GM23338 (cell line): ENCODE measurements at regions not wholly inside any gene's neighbourhood (a gene's known extent, or its start where the extent isn't known, plus 50 kb on each side); places are given as distances from the start of the nearest gene placed in this dataset.

Experiments
- CREB1 ChIP-seq: fragments of 250-450 bp; sonication (Bioruptor Pico); IDR thresholded peaks from 2 replicates; pipeline ENCODE4 v1.5.0; 2020; ENCODE audit warnings: low read depth, mild to moderate bottlenecking, moderate library complexity
- CTCF ChIP-seq, 2 experiments: fragments of 200-600 bp in 1 of 2; sonication (generic) in 1 of 2; conservative IDR thresholded peaks; 2 replicates each; pipeline versions ENCODE4 v1.5.1 to v1.6.1; 2016 to 2017; ENCODE audit warnings: antibody characterized with exemption in 2 of 2, low read depth in 2 of 2, mild to moderate bottlenecking in 2 of 2, moderate library complexity in 1 of 2
- EZH2 ChIP-seq: fragments of 200-600 bp; sonication (generic); IDR thresholded peaks from one replicate; pipeline ENCODE4 v1.8.0; 2017; ENCODE audit warnings: antibody characterized with exemption, mild to moderate bottlenecking, low read depth; ENCODE audit not compliant: unreplicated experiment
- EZH2phosphoT487 ChIP-seq: fragments of 200-600 bp; sonication (generic); IDR thresholded peaks from one replicate; pipeline ENCODE4 v1.8.1; 2018; ENCODE audit warnings: antibody characterized with exemption; ENCODE audit not compliant: unreplicated experiment
- JUNB ChIP-seq: IDR thresholded peaks from one replicate; pipeline ENCODE4 v1.6.1; 2016; ENCODE audit warnings: antibody characterized with exemption; ENCODE audit not compliant: unreplicated experiment
- POLR2AphosphoS5 ChIP-seq: IDR thresholded peaks from 2 replicates; pipeline ENCODE4 v1.6.1; 2016; ENCODE audit warnings: antibody characterized with exemption, low read depth
- REST ChIP-seq: IDR thresholded peaks from one replicate; pipeline ENCODE4 v1.6.1; 2018; ENCODE audit warnings: antibody characterized with exemption; ENCODE audit not compliant: unreplicated experiment
- ZNF331 ChIP-seq: fragments of 250-450 bp; sonication (Bioruptor Pico); IDR thresholded peaks from 2 replicates; pipeline ENCODE4 v1.5.0; 2020; ENCODE audit warnings: low read depth, mild to moderate bottlenecking, moderate library complexity
- ZNF462 ChIP-seq: fragments of 250-450 bp; sonication (Bioruptor Pico); IDR thresholded peaks from 2 replicates; pipeline ENCODE4 v1.5.0; 2020; ENCODE audit warnings: mild to moderate bottlenecking, moderate library complexity

- TF ChIP-seq REST: no peak
- no peak for TF ChIP-seq CTCF (conservative IDR thresholded peaks at IDR 0.05; ENCODE audit: low read depth in 2 of 2)
- TF ChIP-seq POLR2AphosphoS5: no peak
- no peak for TF ChIP-seq EZH2
- TF ChIP-seq EZH2phosphoT487: no peak
- no peak for TF ChIP-seq CREB1 (CRISPR knock-in tag)
- TF ChIP-seq JUNB: no peak
- no peak for TF ChIP-seq ZNF462
- TF ChIP-seq ZNF331 (CRISPR knock-in tag): no peak
Measured at GRCh38 chr12:131486451-131487230, 224.2 kb upstream of the SFSWAP start.
